ENCODE measurements at regions not wholly inside any gene's neighbourhood (a gene's known extent, or its start where the extent isn't known, plus 50 kb on each side); places are given as distances from the start of the nearest gene placed in this dataset.

GRCh38 chr16:61214780-61215179 lies 821.5 kb downstream of the CDH8 start:
- TF ChIP-seq, protein P1, sequence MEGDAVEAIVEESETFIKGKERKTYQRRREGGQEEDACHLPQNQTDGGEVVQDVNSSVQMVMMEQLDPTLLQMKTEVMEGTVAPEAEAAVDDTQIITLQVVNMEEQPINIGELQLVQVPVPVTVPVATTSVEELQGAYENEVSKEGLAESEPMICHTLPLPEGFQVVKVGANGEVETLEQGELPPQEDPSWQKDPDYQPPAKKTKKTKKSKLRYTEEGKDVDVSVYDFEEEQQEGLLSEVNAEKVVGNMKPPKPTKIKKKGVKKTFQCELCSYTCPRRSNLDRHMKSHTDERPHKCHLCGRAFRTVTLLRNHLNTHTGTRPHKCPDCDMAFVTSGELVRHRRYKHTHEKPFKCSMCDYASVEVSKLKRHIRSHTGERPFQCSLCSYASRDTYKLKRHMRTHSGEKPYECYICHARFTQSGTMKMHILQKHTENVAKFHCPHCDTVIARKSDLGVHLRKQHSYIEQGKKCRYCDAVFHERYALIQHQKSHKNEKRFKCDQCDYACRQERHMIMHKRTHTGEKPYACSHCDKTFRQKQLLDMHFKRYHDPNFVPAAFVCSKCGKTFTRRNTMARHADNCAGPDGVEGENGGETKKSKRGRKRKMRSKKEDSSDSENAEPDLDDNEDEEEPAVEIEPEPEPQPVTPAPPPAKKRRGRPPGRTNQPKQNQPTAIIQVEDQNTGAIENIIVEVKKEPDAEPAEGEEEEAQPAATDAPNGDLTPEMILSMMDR (IDR thresholded peaks at IDR 0.05), result no peak
- Mint-ChIP-seq H3K27ac (no peak overlapping the region), H3K9me3 (peaks cover 25% of the 10 kb centered on the region), H3K27me3 (ENCODE audit: insufficient read depth) (no peaks in the 10 kb centered on the region; the same call in 1 of the 2 replicates), H3K4me3 (no peak overlapping the region), H3K4me1 (ENCODE audit: low read depth) (no peaks in the 10 kb centered on the region), H3K36me3 (ENCODE audit: low read depth) (no peaks in the 10 kb centered on the region)
- no peak for DNase-seq

DNA sequence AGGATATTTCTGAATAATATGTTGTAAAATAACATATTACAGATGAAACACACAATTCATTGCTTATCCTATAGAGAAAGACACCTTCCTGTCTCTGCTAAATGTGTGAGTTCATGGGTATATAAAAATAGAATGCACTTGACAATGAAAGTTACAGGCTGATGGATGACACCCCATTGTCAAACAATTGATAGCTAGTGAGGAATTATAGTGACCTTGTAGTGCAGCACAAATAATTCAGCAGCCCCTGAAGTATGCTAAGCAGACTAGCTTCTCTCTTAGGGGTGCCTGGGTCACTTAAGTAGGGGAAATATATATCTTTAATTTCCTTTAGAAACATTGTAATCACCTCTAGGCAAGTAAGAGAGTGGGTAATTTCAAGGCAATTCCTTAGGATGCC lies 826.2 kb downstream of the CDH8 start:
- Mint-ChIP-seq H3K4me3 (no peak overlapping the region), H3K36me3 (ENCODE audit: low read depth) (peaks cover 4% of the 10 kb centered on the region; the same call in 1 of the 2 replicates), H3K27ac (no peak overlapping the region), H3K27me3 (ENCODE audit: insufficient read depth) (no peaks in the 10 kb centered on the region), H3K9me3 (peaks cover 52% of the 10 kb centered on the region), H3K4me1 (ENCODE audit: low read depth) (no peaks in the 10 kb centered on the region)
- no peak for DNase-seq
- TF ChIP-seq, protein P1 (IDR thresholded peaks at IDR 0.05), result no peak

- TF ChIP-seq, protein P1 (IDR thresholded peaks at IDR 0.05), result no peak
- Mint-ChIP-seq H3K27ac (no peak overlapping the region), H3K36me3 (ENCODE audit: low read depth) (0 out of 2 replicates have a peak, but pooled peaks cover 2% of the 10 kb centered on the region), H3K9me3 (peaks cover 48% of the 10 kb centered on the region), H3K4me1 (ENCODE audit: low read depth) (no peaks in the 10 kb centered on the region), H3K27me3 (ENCODE audit: insufficient read depth) (no peaks in the 10 kb centered on the region), H3K4me3 (no peak overlapping the region)
- no peak for DNase-seq
Measured at GRCh38 chr16:61195006-61195405, 841.2 kb downstream of the CDH8 start.

DNA sequence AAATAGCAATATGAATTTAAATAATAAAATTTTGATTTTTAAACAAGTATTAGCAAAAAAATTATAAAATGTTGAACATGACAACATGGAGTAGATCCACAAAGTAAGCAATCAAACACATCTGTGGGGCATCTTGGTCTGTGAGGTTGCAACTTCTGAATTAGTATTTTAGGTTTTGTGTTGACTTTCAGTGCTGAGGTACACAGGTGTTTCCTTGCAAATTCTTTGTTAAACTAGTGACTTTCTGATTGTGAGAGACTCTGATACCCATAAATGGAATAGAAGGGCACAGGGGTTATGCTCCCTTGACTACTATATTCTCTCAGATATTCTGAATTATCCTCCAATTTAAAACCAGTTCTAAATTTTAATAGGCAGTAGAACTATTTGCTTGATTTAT lies 841.7 kb downstream of the CDH8 start:
- Mint-ChIP-seq H3K27me3 (ENCODE audit: insufficient read depth) (no peaks in the 10 kb centered on the region), H3K9me3 (peaks cover 52% of the 10 kb centered on the region), H3K36me3 (ENCODE audit: low read depth) (0 out of 2 replicates have a peak, but pooled peaks cover 3% of the 10 kb centered on the region), H3K4me1 (ENCODE audit: low read depth) (no peaks in the 10 kb centered on the region), H3K27ac (no peak overlapping the region), H3K4me3 (no peak overlapping the region)
- TF ChIP-seq, protein P1 (IDR thresholded peaks at IDR 0.05), result no peak
- DNase-seq, result no peak

DNA sequence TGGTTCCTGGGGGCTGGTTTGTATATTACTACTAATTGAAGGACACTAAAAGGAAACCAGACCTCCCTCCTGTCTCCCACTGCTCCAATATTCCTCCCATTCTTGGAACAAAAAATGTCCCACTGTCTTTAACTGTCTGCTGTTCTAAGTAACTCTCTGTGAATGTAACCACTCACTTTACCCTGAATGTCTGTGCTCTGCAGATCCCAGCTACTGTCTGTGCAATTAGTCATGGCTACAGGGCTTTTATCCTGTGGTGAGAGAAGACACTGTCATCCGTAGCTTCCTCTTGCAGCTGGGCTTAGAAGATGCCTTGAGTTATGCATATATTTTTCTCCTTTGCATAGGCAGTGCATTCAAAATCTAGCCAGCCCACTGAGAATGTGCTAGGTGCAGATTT lies 853.8 kb downstream of the CDH8 start:
- H3K36me3 Mint-ChIP-seq (ENCODE audit: low read depth), result no peaks in the 10 kb centered on the region
- H3K9me3 Mint-ChIP-seq, result peaks cover 39% of the 10 kb centered on the region
- no peaks in the 10 kb centered on the region for H3K4me1 Mint-ChIP-seq (ENCODE audit: low read depth)
- TF ChIP-seq, protein P1 (IDR thresholded peaks at IDR 0.05), result no peak
- H3K27ac Mint-ChIP-seq, result no peak overlapping the region
- DNase-seq, result no peak
- no peaks in the 10 kb centered on the region; the same call in 1 of the 2 replicates for H3K27me3 Mint-ChIP-seq (ENCODE audit: insufficient read depth)
- no peak overlapping the region for H3K4me3 Mint-ChIP-seq

- Mint-ChIP-seq H3K36me3 (ENCODE audit: low read depth) (no peaks in the 10 kb centered on the region), H3K4me3 (no peak overlapping the region), H3K27ac (no peak overlapping the region), H3K27me3 (ENCODE audit: insufficient read depth) (no peaks in the 10 kb centered on the region; the same call in 1 of the 2 replicates), H3K9me3 (peaks cover 39% of the 10 kb centered on the region), H3K4me1 (ENCODE audit: low read depth) (no peaks in the 10 kb centered on the region)
- TF ChIP-seq, protein P1 (IDR thresholded peaks at IDR 0.05), result no peak
- DNase-seq, result no peak
Measured at GRCh38 chr16:61181982-61182381, 854.3 kb downstream of the CDH8 start.
